OCI-LY3 (cell line): ENCODE measurements at regions not wholly inside any gene's neighbourhood (a gene's known extent, or its start where the extent isn't known, plus 50 kb on each side); places are given as distances from the start of the nearest gene placed in this dataset.

Experiments used
- H2AFZ ChIP-seq: fragments of 200-600, 300-600 bp; shearing (Covaris generic); 2 replicates; pipeline ENCODE4 v1.6.0; 2014; ENCODE audit warnings: antibody characterized with exemption, low read depth, low read length
- H3K27ac ChIP-seq: fragments of 200-600, 300-600 bp; sonication (generic); 2 replicates; pipeline ENCODE4 v1.5.1; 2014; ENCODE audit warnings: mild to moderate bottlenecking, low read length, moderate library complexity, mixed read lengths
- H3K27me3 ChIP-seq: fragments of 200-600, 300-600 bp; sonication (generic); 2 replicates; pipeline ENCODE4 v1.6.1; 2014; ENCODE audit warnings: low read depth, low read length, mixed read lengths
- H3K36me3 ChIP-seq: fragments of 200-600, 300-600 bp; sonication (generic); replicated peaks from 2 replicates; pipeline ENCODE3; 2014; ENCODE audit warnings: low read depth, low read length, mixed read lengths
- H3K4me1 ChIP-seq: fragments of 300-600, 200-600 bp; sonication (generic); 2 replicates; pipeline ENCODE4 v1.6.1; 2014; ENCODE audit warnings: low read length, mixed read lengths
- H3K4me2 ChIP-seq: fragments of 200-600, 300-600 bp; sonication (generic); 2 replicates; pipeline ENCODE4 v1.6.1; 2014; ENCODE audit warnings: low read length, mixed read lengths
- H3K4me3 ChIP-seq: fragments of 300-600, 200-600 bp; sonication (generic); 2 replicates; pipeline ENCODE4 v1.5.1; 2014; ENCODE audit warnings: antibody characterized with exemption, mild to moderate bottlenecking, low read length, moderate library complexity
- H3K79me2 ChIP-seq: fragments of 300-600, 200-600 bp; shearing (Covaris generic); 2 replicates; pipeline ENCODE4 v1.6.1; 2014; ENCODE audit warnings: mild to moderate bottlenecking, low read length, mixed read lengths
- H3K9ac ChIP-seq: fragments of 300-600, 200-600 bp; shearing (Covaris generic); 2 replicates; pipeline ENCODE4 v1.6.0; 2014; ENCODE audit warnings: mild to moderate bottlenecking, low read length, moderate library complexity
- H3K9me3 ChIP-seq: fragments of 200-600, 300-600 bp; shearing (Covaris generic); 2 replicates; pipeline ENCODE4 v1.6.1; 2014; ENCODE audit warnings: low read length, mixed read lengths; ENCODE audit not compliant: insufficient read depth
- H4K20me1 ChIP-seq: fragments of 200-600, 300-600 bp; sonication (generic); 2 replicates; pipeline ENCODE4 v1.6.1; 2016; ENCODE audit warnings: low read length, mixed read lengths; ENCODE audit not compliant: insufficient read depth
- CTCF ChIP-seq: fragments of 200-600, 300-600 bp; sonication (generic); IDR thresholded peaks from 2 replicates; pipeline ENCODE4 v1.5.1; 2014; ENCODE audit warnings: antibody characterized with exemption, low read length, low read depth
- EZH2phosphoT487 ChIP-seq: fragments of 200-600 bp; shearing (Covaris generic); IDR thresholded peaks from 2 replicates; pipeline ENCODE4 v1.6.1; 2018; ENCODE audit warnings: antibody characterized with exemption, mixed run types, low read depth

- Histone ChIP-seq H3K4me2 (no peak overlapping the region), H3K36me3 (no peaks in the 10 kb centered on the region), H3K4me1 (no peaks in the 10 kb centered on the region), H3K27me3 (no peaks in the 10 kb centered on the region), H2AFZ (no peak overlapping the region), H3K79me2 (no peaks in the 10 kb centered on the region), H4K20me1 (no peaks in the 10 kb centered on the region), H3K4me3 (no peak overlapping the region), H3K9me3 (no peaks in the 10 kb centered on the region), H3K27ac (no peak overlapping the region), H3K9ac (no peak overlapping the region)
- TF ChIP-seq EZH2phosphoT487 (no peak), CTCF (no peak)
Observed at GRCh38 chr5:110027527-110028322, 338.0 kb downstream of the MAN2A1 start.

- H3K27me3 ChIP-seq, result no peaks in the 10 kb centered on the region
- H3K27ac ChIP-seq, result no peak overlapping the region
- no peaks in the 10 kb centered on the region for H3K79me2 ChIP-seq
- no peak overlapping the region for H3K4me3 ChIP-seq
- H4K20me1 ChIP-seq, result no peaks in the 10 kb centered on the region
- H3K4me2 ChIP-seq, result no peak overlapping the region
- H3K4me1 ChIP-seq, result no peaks in the 10 kb centered on the region
- no peak overlapping the region for H3K9ac ChIP-seq
- TF ChIP-seq CTCF, result no peak
- no peak for TF ChIP-seq EZH2phosphoT487
- no peaks in the 10 kb centered on the region for H3K36me3 ChIP-seq
- H3K9me3 ChIP-seq, result no peaks in the 10 kb centered on the region
- no peak overlapping the region for H2AFZ ChIP-seq
Observed at GRCh38 chr5:110031402-110032140, 341.8 kb downstream of the MAN2A1 start.

GRCh38 chr5:110032376-110032775 lies 342.6 kb downstream of the MAN2A1 start:
- H3K27ac ChIP-seq, result no peak overlapping the region
- no peaks in the 10 kb centered on the region for H3K4me1 ChIP-seq
- no peaks in the 10 kb centered on the region for H3K79me2 ChIP-seq
- H3K9me3 ChIP-seq, result no peaks in the 10 kb centered on the region
- H2AFZ ChIP-seq, result no peak overlapping the region
- no peaks in the 10 kb centered on the region for H3K27me3 ChIP-seq
- H3K36me3 ChIP-seq, result no peaks in the 10 kb centered on the region
- H3K4me3 ChIP-seq, result no peak overlapping the region
- no peaks in the 10 kb centered on the region for H4K20me1 ChIP-seq
- H3K4me2 ChIP-seq, result no peak overlapping the region
- H3K9ac ChIP-seq, result no peak overlapping the region
- TF ChIP-seq CTCF (no peak), EZH2phosphoT487 (no peak)

GRCh38 chr5:110034056-110034600 lies 344.4 kb downstream of the MAN2A1 start:
- no peaks in the 10 kb centered on the region for H4K20me1 ChIP-seq
- H3K9ac ChIP-seq, result no peak overlapping the region
- TF ChIP-seq EZH2phosphoT487, result no peak
- TF ChIP-seq CTCF, result no peak
- no peaks in the 10 kb centered on the region for H3K9me3 ChIP-seq
- H3K79me2 ChIP-seq, result no peaks in the 10 kb centered on the region
- H3K36me3 ChIP-seq, result no peaks in the 10 kb centered on the region
- no peak overlapping the region for H2AFZ ChIP-seq
- no peak overlapping the region for H3K4me3 ChIP-seq
- H3K4me2 ChIP-seq, result no peak overlapping the region
- no peaks in the 10 kb centered on the region for H3K4me1 ChIP-seq
- no peaks in the 10 kb centered on the region for H3K27me3 ChIP-seq
- H3K27ac ChIP-seq, result no peak overlapping the region
